ENCODE measurements at regions not wholly inside any gene's neighbourhood (a gene's known extent, or its start where the extent isn't known, plus 50 kb on each side); places are given as distances from the start of the nearest gene placed in this dataset.
"Not testable (repeated sequence)": the region's sequence is repeated elsewhere in the genome, so short reads cannot be mapped to it uniquely, and the experiment has no call there.

DNA sequence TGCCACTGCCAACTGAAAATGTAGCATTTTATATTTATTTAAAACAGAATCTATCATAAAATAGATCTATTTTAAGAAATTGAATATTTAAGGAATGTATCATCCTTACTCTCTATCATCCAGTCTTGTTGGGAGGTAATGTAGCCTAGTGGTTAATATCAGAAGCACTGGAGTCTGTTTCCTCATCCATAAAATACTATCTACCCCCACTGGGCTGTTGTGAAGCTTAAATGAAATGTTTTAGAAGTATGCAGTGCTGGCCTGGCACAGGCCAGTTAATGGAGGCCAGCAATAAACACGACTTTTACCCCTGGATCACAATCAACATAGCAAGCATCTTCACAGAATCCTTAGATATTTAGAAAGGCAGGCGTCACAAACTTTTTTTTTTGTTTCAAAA is 188.0 kb downstream of the CAND1 start:
- DNase-seq, result no peak

DNA sequence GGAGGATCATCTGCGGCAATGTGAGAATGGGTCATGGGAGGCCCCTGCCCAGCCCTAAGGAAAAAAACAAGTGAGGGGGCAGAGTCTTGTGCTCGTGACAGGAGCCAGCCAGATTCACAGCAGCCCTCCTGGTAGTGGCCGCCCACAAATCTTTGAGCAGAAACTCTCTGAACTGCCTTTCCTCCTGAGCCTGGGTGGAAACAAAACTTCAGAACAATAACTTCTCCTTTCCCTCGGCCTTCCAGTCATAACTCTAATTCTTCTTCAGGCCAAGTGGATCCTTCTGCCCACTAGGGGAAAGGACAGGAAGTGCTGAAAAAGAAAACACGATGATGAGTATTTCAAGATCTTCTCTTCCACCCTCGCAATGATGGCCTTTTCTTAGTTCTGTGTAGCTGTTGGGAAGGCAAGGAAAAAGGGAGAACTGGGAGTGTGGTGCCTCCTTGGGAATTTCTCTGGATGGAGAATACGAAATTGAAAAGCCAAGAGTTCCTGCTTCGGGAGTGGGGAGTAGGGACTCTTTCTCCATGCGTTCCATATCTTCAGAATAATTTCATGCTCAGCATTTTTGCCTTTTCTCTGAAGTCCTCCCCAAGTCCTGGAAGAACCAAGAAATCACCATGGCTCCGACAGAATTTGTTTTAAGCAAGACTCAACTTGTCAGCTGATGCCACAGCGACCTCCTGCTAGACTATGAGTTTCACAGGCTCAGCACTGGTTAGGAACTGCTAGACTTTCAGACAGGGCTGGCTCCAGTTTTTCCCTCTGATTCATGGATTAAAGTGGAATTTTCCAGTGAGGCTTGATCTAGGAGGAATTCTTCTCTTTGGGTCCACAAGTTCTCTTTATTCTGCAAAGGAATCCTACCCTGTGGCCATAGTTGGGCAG is 188.9 kb downstream of the CAND1 start:
- no peak for DNase-seq

DNA sequence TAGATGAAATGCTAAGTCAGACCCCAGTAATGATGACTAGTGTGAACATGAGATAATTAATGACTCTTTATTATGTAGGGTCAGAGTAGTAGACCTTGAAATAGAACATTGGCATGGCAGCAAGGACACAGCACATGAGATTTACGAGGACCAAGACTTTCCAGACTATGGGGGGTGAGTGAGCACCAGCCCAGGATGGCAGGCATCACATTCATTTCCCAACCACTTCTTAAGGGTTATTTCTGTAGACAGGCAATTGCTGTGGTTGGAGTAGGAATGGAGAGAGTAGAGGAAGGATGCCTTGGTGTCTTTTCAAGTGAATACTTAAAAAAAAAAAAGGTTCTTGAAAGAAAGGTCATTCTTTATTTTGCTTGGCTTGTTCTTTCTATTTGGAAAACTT is 189.4 kb upstream of the DYRK2 start:
- DNase-seq, result no peak

GRCh38 chr12:67459578-67459977 is 189.0 kb upstream of the DYRK2 start:
- no peak for DNase-seq

GRCh38 chr12:67460388-67460787 is 188.2 kb upstream of the DYRK2 start:
- no peak for DNase-seq

DNA sequence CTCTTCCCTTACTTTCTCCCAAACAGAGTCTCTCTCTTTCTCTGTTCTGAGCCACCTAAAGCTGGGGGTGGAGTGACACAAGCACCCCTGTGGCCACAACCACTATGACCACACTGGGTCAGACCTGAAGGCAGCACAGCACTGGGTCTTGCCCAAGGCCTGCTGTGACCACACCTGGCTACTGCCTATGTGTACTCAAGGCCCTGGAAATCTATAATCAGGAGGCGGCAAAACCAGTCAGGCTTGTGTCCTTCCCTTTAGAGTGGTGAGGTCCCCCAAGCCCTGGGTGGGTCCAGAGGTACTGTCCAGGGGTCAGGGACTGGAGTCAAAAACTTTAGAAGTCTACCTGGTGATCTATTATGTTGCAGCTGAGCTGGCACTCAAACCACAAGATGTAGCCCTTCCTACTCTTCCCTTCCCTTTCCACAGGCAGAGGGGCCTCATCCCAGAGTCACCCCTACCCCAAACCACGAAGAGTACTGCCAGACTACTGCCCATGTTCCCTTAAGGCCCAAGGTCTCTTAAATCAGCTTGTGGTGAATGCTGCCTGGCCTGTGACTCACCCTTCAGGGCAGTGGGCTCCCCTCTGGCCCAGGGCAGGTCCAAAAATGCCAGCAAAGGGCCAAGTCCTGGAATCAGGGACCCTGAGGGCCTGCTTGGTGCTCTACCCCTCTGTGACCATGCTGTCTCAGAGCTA is 179.8 kb upstream of the DYRK2 start:
- no peak for DNase-seq

- DNase-seq, result peak; percentile 42
Observed at GRCh38 chr12:67469666-67470065, 178.9 kb upstream of the DYRK2 start.

GRCh38 chr12:67471810-67472209 is 176.7 kb upstream of the DYRK2 start:
- no peak for DNase-seq

- DNase-seq, result peak; percentile 48
Observed at GRCh38 chr12:67472539-67472938, 176.0 kb upstream of the DYRK2 start.

DNA sequence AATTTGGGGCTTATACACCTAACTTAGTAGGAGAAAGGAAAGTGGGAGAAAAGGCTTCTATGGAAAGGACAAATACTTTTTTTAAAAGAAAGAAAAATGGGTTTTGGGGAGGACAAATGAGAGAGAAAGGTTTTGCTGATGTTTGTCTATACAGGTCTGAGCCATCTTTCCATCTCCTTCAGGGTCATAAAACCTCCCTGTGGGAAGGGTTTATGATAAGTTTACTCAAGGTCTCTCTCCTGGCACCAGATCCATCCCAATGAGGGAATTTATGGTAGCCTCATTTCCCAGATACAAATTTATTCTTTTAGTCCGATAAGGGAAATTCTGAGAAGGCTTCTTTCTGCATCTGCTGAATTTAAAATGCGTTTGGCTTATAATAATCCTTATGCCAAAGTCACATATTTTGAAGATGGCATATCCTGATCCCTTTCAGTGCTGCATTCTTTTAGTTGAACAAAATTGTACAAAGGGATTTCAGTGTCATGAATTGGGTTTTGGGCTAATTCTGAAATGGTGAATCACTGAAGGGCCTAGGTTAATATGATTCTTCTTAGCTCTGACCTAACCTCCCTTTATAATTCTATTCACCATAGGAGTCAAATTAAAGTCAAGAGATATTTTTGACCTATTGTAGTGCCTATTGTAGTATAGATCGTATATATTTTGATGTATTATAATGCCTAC is 173.5 kb upstream of the DYRK2 start:
- DNase-seq, result no peak

- no peak for DNase-seq
Observed at GRCh38 chr12:67475725-67476124, 172.8 kb upstream of the DYRK2 start.

DNA sequence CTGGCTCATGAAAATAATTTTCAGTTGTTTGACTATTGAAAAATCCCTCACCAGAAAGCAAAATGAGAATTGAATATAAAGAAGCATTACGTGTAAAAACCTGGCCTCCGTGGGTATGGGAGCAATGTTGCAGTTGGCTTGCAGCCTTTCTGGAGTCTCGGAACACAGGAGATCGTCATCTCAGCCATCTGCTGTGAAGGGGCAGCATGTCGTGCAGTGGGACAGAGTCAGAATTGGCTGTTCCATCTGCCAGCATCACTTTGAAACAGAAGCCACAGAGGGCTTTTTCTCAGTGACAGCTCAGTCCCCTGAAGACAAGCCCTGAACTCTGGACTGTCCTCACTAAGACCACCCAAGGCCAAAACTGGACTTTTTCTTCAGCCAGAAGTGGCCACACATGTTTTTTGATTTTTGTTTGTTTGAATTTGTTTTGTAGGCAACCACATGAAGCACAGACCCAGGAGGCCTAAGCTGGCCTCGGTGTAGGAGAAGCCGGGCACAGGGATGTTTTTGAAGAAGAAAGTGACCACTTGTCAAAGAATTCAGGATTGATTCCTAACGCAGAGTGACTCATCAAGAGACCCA is 170.8 kb upstream of the DYRK2 start:
- DNase-seq, result no peak

- DNase-seq, result peak; percentile 66
Observed at GRCh38 chr12:67482751-67483661, 165.5 kb upstream of the DYRK2 start.

GRCh38 chr12:67483871-67484554 is 164.5 kb upstream of the DYRK2 start:
- no peak for DNase-seq

DNA sequence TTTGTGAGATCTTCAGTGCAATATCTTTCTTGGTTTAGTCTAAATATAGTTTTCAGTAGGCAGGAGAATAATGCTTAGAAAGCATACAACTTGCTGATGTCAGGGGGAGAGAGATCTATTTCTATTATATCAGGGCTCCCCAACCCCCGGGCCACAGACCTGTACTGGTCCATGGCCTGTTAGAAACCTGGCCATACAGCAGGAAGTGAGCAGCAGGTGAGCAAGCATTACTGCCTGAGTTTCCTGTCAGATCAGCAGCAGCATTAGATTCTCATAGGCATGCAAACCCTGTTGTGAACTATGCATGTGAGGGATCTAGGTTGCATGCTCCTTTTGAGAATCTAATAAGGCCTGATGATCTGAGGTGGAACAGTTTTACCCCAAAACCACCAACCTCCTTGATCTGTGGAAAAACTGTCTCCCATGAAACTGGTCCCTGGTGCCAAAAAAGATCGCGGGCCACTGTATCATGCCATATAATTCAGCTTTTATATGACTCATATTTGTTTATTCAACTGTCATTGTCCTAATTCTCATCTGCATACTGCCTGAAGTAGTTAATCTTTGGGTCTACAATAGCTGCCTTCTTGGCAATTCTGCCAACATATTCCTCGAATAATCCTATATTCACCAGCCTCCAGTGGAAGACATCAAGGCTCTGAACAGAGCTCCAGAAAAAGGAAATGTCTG is 163.6 kb upstream of the DYRK2 start:
- no peak for DNase-seq

- no peak for DNase-seq
Observed at GRCh38 chr12:67486671-67487070, 161.9 kb upstream of the DYRK2 start.

DNA sequence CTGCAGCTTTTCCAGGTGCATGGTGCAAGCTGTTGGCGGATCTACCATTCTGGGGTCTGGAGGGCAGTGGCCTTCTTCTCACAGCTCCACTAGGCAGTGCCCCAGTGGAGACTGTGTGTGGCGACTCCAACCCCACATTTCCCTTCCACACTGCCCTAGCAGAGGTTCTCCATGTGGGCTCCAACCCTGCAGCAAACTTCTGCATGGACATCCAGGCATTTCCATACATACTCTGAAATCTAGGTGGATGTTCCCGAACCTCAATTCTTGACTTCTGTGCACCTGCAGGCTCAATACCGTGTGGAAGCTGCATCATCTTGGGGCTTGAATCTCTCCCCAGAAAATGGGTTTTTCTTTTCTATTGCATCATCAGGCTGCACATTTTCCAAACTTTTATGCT is 160.2 kb upstream of the DYRK2 start:
- not testable (repeated sequence) for DNase-seq

DNA sequence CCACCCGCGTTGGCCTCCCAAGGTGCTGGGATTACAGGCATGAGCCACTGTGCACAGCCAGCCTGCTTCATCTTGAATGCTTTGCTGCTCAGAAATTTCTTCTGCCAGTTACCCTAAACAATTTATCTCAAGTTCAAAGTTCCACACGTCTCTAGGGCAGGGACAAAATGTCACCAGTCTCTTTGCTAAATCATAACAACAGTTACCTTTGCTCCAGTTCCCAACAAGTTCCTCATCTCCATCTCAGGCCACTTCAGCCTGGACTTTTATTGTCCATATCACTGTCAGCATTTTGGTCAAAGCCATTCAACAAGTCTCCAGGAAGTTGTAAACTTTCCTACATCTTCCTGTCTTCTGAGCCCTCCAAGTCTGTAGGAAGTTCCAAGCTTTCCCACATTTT is 159.5 kb upstream of the DYRK2 start:
- DNase-seq, result no peak

- DNase-seq, result no peak
Observed at GRCh38 chr12:67496581-67496980, 152.0 kb upstream of the DYRK2 start.

DNA sequence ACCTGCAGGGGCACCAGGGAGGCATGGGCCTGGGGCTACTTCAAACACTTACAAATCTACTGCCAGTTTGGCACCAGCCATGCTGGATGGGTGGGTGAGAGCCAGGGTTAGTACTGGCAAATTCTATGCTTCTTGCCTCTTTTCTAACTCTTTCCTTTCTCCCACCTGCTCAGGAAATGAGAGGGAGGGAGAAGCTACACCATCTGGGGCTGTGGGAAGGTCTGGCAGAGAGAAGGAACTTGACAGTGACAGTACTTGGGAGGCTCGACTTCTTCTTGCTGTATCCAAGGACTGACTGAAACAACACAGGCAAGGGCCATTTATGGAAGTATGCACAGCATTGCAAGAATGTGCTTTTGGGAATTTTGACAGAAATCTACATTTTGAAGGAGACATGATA is 149.6 kb upstream of the DYRK2 start:
- DNase-seq, result no peak

- DNase-seq, result no peak
Observed at GRCh38 chr12:67501362-67501761, 147.2 kb upstream of the DYRK2 start.

All from right hindlimb (tissue), 1 donor.